EL (cell line): ENCODE measurements at regions not wholly inside any gene's neighbourhood (a gene's known extent, or its start where the extent isn't known, plus 50 kb on each side); places are given as distances from the start of the nearest gene placed in this dataset.

Source experiments
- DNase-seq: peaks from one replicate; pipeline ENCODE4 v3.0.0-alpha.2; 2016

DNA sequence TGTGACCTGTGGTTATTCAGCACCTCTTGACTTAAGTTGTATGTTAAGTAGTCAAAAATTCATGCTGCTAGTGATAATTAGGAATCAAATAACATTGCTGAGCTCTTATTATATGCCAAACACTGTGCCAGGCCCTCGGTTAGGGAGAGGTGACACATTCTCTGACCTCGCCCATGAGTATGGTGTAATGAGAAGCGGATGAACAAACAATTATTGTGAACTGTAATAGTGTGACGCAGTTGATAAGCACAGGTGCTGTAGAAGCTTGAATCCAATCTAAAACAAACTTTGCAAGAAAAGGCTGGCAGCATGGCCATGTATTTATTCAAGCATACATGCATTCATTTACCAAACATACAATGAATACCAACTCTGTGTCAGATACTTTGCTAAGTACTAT, 303.5 kb upstream of the HS3ST1 start:
- no peak for DNase-seq

DNA sequence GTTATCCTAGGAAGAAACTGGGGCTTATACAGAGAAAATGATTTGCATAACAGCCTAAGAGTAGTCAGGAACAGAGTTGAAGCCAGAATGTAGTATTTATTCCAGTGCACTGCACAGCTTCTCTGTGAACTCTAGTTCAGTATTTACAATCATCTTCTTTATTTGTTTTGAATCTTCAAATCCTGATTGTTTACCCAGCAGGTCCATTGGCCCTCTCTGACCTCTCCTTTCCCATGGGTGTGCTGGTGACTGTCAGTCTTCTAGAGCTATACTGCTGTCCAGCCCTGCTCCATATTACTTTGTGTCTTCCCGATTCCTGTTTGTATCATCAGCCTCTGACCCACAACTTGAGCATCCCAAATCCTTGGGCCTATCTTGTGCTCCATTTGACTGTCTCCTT, 301.9 kb upstream of the HS3ST1 start:
- DNase-seq, result no peak

DNA sequence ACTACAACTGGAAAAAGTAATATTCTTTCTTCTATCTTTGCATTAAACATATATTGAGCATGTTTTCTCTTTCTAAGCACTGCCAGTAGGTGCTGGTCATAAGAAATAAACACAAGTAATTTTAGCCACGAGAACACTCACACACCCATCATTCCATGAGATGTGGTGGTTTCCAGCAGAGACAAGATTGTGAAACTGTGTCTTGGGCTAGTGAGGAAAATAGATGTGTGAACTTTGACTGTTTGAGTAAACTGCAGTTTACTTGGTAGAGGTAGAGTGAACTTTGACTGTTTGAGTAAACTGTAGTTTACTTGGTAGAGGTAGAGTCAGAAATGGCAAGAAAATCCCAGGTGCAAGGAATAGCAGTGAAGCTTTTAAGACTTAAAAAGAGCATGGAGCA, 300.9 kb upstream of the HS3ST1 start:
- DNase-seq, result no peak

DNA sequence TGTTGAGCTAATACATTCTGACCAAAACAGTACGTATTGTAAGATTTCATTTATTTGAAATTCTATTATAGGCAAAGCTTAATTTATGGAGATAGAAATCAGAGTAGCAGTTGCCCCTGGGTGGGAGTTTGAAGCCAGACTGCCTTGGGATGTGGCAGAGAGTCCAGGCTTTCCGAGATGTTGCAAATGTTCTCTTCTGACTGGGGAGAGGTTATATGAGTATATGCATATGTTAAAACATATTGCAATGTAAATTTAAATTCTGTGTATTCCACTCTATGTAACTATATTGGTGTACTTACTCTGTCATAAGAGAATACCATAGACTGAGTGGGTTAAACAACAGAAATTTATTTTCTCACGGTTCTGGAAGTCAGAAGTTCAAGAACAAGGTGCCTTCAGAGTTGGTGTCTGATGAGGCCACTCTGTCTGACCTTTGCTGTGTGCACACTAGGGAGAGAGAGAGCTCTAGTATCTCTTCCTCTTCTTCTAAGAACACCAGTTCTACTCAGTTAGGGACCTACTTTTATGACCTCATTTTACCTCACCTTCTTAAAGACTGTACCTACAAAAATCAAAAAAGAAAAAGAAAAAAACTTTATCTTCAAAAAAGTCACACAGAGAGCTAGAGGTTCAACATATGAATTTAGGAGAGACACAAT, 299.3 kb upstream of the HS3ST1 start:
- DNase-seq, result no peak

DNA sequence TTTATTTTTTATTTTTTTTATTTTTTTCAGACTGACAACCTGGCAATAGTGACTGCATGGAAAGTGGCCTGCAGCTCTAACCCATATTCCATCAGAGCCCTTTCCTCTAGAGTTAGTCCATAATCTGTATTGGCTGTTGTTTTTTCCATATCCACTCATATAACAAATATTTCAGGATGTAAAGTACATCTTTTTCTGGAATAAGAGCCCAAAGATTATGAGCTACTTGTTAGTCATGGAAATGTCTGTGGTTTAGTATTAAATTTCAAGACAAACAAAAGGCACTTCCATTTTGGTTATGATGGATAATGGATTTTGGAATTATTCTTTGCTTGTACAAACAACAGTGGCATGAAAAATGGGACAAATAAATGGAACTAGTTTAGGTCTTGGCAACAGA, 296.0 kb upstream of the HS3ST1 start:
- DNase-seq, result no peak

DNA sequence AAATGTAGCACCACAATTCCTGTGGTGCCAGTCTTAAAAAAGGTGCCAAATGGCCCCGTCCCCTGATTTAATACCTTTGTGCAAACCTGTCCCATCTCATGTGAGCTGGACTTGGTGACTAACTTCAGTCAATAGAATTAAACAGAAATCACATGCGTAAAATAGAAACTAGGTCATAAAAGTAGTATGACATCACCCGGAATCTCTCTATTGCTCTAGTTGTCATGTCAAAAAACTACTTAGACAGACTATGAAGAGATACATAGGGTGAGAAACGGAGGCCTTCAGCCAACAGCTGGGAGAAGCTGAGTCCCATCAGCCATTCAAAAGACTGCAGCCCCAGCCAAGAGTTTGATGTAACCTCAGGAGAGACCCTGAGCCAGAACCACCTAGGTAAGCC, 293.5 kb upstream of the HS3ST1 start:
- DNase-seq, result no peak

DNA sequence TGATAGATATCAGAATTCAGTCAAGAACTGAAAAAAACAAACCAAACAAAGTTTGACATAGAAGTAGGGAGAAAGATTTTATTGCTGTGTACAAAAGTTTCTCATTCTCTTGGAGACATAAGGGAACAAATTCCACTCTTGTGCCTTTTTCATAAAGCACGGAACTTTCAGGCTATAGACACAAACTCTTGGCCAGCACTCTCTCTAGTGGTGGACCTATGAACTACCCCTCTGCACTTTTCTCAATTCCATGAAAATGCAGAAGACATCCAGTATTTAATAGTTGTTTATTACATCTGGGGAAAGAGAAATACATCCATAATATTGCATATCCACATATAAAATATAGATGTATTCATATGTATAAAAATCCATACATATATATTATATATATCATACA, 291.6 kb upstream of the HS3ST1 start:
- DNase-seq, result no peak

DNA sequence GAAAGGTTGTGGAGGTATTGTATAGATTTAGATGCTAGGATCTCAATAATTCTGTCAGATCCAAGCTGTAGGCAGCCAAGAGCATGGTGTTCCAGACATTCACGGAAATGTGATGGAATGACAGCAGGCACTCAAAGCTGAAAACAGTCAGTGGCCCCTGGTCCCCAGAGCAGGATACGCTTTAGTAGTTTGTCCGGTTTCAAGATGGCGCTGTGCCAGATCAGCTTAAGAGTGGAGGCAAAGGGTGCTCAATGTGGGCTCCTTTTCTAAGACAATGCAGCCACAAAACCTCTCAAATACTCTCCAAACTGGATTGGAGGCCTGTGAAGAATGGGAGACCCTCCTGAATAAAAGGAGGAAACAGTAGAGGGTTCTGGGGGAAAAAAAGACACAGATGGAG, 291.2 kb upstream of the HS3ST1 start:
- no peak for DNase-seq

DNA sequence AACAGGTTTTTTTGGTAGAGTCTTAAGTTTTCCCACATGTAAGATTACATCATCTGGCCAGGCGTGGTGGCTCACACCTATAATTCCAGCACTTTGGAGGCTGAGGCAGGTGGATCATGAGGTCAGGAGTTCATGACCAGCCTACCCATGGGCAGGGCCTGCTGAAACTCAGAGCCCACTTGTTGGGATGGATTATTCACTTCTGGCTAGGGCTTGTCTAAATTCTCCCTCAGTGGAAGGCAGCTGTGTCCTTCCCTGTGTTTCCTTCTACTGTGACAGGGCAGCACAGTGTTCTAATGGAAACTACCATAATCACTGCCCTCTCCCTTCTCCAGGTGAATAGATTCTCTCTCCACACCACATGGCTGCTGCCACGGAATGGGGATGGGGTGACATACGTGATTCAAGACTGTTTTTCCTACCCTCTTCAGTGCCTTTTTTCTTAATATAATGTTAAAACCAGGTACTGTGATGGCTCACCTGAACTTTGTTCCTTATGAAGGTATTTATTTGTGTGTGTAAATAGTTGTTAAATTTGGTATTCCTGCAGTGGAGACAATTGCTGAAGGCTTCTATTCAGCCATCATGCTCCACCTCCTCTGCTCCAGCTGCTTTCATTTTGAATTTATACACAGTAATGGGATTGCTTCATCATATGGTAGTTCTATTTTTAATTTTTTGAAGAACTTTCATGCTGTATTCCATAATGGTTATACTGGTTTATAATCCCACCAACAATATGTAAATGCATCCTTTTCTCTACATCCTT, 287.2 kb upstream of the HS3ST1 start:
- DNase-seq, result no peak

DNA sequence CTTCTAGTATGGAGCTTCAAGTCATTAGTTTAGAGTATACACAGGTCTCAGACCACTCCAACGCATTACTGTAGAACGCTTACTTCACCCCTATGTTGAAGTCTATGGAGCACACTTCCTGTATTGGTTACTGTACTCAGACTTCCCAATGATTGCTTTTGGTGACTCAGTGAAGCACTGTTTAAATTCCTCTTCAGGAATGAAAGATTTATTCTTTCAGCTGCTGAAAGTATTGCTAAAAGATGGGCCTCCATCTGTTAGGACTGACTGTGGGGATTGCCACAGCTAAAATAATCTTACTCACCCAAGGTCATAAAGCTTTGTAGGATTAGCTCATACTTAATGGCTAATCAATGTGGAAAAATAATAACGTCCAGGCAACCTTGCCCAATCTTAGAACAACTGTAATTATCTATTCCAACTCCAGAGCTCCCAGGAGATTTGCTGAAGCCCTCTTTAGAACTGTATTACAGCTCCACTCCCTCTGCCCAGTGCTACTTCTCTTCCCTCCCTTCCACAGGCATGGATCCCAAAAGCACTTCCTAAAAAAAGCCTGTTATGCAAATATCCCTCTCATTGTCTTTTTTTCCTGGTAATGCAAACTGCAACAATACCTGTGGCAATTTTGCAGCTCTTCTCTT, 281.9 kb upstream of the HS3ST1 start:
- DNase-seq, result no peak

DNA sequence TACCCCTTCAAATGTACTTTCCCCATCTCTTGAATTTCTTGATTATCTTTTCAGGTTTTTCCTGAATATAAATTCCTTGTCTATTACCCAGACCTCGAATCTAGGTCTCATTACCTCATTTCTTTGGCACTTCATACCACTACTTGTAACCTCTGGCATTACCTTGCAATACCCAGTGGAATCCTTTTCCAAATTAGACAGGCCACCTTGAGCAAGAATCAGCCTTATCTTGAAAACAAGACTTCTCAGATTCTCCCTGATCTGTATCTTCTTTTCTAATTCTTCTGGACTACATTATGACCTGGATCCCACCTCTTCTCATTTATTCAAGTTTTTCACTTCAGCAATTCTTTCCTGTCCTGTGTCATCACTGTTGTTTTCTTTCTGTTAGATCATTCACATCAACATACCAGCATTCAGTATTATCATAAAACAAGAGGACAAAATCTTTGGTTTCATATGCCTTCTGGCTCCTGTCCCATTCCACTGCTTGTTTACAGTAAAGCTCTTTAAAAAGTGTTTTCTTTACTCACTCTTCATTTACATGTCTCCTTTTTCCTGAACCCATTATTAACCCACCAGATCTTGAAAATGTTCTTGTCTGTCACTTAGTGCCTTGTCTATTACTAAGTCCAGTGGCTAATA, 275.6 kb upstream of the HS3ST1 start:
- DNase-seq, result no peak

DNA sequence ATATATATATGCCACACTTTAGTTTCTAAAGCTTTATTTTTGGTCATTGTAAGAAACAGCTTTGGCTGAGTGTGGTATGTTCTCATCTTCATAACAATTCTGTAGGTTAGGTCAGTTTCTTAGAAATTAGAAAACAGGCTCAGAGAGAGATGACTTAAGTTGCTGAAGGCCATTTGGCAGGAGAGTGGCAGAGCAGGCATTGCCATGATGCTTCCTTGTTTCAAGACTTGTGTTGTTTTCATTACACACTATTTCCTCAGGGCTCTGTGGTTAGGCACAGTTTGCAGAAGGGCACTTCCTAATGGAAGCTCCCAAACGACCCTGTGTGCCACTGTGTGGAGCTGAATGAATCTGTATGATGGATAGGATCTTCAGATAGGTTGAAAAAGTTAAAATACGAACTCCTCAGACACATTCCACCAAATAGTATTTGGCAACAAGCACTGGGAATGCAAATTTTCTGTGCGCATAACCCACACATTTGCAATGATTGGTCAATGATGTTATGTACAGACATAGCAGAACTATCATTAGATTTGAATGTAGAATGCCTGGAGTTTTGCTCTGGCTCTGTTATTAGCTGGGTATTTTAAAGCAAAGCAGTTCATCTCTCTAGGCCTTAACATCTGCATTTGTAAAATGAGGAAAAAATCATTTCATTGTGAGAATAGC, 274.3 kb upstream of the HS3ST1 start:
- DNase-seq, result no peak

DNA sequence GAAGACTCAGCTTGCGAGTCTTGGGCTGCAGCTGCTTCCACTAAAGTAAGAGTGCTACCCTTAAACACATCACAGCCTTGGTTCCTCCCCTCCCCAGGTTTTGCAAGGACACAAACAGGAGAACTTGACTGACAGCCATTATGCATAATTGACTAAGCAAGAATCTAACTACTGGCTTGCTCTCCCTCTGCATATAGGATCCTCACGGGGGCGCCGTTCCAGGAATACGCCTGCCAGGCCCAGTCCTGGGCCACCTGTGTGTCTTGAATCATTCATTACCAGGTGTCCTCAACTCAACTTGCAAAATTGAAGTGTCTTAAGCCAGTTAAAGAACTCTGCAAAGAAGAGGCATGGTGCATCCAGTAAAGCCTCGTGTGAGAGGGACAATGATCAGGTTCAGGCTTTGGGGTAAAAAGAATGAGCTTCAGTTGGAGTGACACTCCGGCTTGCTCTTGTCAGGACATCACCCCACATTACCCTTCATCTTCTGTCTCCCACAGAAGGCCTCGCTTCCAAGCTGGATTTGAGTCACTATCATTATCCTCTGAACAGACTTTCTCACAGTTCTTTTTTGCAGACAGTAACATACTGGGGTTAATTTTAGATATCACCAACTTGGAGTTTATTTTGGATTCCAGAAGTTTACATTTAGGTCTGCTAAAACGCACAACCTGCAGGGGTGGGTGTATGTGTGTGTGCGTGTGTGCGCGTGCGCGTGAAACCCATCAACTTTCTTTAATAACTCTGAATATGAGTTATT, 273.5 kb upstream of the HS3ST1 start:
- DNase-seq, result no peak

DNA sequence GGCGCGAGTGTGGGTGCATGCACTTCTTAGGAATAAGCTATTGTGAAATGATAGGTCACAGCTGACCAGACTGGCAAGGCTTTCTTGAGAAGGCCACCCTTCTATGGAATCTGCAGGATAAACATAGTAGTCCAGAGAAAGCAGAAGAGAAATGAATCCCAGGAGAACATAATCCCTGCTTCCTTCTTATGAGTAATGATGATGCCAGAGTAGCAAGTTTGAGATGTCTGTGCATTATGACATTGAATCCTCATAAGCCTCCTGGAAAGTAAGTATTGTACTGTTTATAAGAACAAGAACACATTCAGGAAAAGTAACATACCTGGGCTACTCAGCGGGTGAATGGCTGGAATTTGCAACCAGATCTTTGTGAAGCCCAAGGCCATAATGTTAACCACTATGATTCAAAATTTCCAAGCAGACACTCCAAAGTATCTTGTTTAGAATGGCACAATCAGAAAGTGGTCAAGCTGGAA, 272.1 kb upstream of the HS3ST1 start:
- no peak for DNase-seq

DNA sequence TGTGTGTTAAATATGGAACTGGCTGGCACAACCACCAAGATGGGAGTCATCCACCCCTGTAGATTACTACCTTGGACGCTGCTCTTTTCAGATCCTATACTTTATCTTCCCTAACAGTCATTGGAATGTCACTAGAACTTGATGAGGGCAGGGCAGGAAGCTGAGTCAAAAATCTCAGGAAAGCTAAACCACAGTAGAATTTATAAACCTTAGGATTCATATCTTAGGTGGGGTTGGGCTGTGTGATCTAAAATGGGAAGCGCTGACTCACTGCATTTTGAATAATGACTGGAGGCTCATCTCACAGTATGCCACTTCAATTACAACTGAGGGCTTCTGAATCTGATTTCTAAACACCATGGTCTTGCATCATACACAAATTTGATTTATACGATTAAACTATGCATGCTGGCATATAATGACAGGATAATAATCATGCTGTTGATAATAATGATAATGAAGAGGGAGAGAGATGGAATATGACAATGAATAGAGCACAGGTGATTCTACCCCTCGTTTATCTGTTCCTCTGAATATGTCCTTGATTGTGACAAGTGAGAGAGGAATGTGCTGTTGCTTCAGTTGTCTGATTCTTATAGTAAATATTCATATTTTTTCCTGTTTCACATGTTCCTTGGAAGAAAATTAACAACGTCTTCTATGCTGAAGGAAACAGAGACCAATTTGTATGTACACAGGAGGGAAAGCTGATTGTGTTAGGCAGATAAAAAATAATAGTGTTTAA, 270.3 kb upstream of the HS3ST1 start:
- no peak for DNase-seq

DNA sequence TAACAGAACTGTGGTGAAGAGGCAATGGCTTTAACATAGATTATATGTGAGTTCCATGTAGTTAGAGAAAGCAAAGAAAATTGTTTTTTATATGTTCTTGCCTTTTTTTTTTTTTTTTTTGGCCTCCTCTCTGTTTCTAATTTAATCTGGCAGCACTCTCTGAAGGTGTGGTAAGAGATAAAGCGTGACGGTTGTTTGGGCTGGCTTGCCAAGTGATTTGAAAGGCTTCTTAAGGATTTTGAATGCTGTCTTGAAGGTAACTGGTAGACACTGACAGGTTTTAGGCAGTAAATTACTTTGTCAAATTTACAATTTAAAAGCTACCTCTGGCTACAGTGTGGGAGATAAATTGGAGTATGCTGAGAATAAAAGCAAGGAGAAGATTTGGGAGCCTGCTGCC, 269.3 kb upstream of the HS3ST1 start:
- no peak for DNase-seq

DNA sequence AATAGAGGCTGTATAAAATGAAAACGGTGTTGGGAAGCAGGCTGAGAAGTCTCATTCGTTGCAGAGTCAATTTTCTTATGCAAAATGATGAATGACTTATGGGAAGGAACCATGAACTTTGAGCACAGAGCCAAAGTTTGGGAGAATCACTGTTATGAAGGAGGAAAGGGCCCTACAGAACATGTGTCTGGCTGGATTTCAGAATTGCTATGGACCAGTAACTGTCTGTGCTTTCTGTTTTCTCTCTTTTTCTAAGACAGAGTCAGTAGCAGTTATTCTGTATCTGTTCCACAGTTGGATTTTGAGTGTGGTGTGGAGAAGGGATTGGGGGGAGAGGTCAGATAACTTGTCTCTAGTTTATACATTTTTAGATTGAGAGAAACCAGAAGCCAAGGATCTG, 265.0 kb upstream of the HS3ST1 start:
- DNase-seq, result no peak

DNA sequence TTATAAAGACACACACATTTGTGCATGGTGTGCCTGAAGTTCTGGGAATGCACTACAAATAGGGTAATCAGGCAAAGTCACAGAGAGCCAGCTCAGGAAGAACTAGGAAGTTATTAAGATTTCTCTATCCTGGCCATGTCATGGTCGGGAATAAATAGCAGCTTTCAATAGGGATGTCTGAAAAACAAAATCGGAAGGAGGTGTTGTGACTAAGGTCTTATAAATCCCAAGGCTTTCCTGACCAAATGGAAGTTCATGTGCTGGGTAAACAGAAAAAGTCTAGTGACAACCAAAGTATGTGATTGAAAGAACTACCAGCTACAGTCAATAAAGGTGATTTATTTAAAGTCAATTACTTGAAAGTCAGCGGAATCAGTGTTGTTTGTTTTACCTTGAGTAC, 262.5 kb upstream of the HS3ST1 start:
- DNase-seq, result no peak

DNA sequence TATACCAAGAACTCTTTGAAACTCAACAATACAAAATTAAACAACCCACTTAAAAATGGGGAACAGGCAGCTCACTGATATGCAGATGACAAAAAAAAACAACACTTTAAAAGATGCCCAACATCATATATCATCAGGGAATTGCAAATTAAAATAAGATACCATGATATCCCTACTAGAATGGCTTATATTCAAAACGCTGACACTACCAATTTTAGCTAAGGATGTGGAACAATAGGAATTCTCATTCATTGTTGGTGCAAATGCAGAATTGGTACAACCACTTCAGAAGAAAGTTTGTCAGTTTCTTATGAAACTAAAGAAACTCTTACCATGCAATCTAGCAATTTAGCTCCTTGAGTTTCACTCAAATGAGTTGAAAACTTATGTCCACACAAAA, 259.0 kb upstream of the HS3ST1 start:
- no peak for DNase-seq

DNA sequence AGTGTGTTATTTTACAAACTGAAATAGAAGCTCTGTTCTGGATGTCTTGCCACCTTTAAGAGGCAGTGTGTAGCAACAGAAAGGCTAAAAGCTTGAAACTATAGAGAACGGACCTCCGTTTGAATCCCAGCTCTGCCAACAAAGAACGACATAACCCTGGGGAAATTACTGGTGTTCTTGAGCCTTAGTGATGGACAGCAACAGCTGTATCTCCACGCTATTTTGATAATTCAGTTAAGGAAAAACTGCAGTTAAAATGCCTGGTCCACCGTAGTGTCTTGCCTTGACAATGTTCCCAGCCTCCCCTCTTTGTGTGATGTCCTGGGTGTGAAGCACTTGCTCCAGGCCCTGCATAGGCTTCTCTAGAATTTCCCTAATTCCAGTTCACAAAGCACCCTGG, 256.8 kb upstream of the HS3ST1 start:
- DNase-seq, result no peak

DNA sequence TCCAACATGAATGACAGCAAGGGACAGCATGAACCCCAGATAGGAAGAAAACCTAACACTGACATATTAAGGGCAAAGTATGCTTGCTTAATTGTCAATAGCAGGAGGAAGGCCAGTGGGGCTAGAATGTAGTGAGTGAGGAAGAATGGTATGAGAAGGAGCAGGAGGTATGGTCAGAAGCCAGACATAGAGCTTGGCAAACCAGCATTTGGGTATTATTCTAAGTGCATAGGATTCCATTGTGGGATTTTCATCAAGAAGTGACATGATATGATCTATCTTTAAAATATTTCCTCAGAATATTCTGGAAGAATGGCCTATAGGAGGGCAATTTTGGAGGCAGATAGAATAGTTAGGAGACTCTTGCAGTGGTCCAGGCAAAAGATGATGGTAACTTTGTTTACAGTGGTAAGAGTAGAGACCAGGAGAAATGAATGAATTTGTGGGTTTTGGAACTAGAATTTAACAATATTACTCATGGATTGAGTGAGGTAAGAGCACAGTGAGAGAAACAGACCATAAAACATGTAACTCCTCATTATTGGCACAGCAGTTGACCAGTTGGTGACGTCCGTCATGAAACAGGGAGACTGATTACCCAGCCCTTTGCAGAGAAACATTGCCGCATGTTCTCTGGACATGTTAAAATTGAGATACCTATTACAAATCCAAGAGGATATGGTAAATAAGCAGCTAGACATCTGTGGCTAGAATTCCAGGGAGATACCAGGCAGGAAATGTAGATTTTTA, 246.5 kb upstream of the HS3ST1 start:
- no peak for DNase-seq
